ENCODE measurements at regions not wholly inside any gene's neighbourhood (a gene's known extent, or its start where the extent isn't known, plus 50 kb on each side); places are given as distances from the start of the nearest gene placed in this dataset.

- no peak for DNase-seq
- Histone ChIP-seq H3K23ac (ENCODE audit: low read length) (no peak overlapping the region), H2BK15ac (replicated peaks; ENCODE audit: low read depth) (no peak overlapping the region), H3K4me1 (ENCODE audit: control insufficient read depth, low read depth, low read length) (peaks cover 4% of the 10 kb centered on the region), H3K9ac (ENCODE audit: low read length) (no peak overlapping the region), H4K5ac (ENCODE audit: low read length) (no peak overlapping the region), H3K27me3 (ENCODE audit: insufficient read depth, low read length, poor library complexity) (no peaks in the 10 kb centered on the region), H3K56ac (ENCODE audit: low read length) (no peak overlapping the region), H2BK120ac (ENCODE audit: low read depth, low read length) (no peak overlapping the region), H2AK5ac (ENCODE audit: low read length) (no peak overlapping the region), H3K4ac (ENCODE audit: low read depth, low read length) (no peak overlapping the region), H3K36me3 (ENCODE audit: control insufficient read depth, insufficient read depth, low read length) (no peaks in the 10 kb centered on the region), H3K27ac (ENCODE audit: low read depth, low read length) (no peak overlapping the region), H3K79me2 (ENCODE audit: control insufficient read depth, insufficient read depth, low read length) (no peaks in the 10 kb centered on the region), H3K79me1 (ENCODE audit: low read length) (no peaks in the 10 kb centered on the region), H3K18ac (ENCODE audit: low read length) (no peak overlapping the region), H3K4me2 (ENCODE audit: low read length) (no peak overlapping the region), H4K8ac (ENCODE audit: low read depth, low read length) (no peak overlapping the region), H3K4me3 (ENCODE audit: low read length) (no peak overlapping the region), H2BK5ac (ENCODE audit: low read length) (no peak overlapping the region)
- no CpG with 5 or more reads among the region's 1 CpG for WGBS (ENCODE audit: extremely low coverage, insufficient coverage, low lambda C conversion rate)
These were observed 351.0 kb upstream of the MCTP2 start for GRCh38 chr15:93880358-93880757.

GRCh38 chr15:93870583-93870982 lies 360.8 kb upstream of the MCTP2 start:
- Histone ChIP-seq H3K4me3 (ENCODE audit: low read length) (no peak overlapping the region), H3K79me1 (ENCODE audit: low read length) (no peaks in the 10 kb centered on the region), H3K9ac (ENCODE audit: low read length) (no peak overlapping the region), H3K23ac (ENCODE audit: low read length) (no peak overlapping the region), H4K5ac (ENCODE audit: low read length) (no peak overlapping the region), H2AK5ac (ENCODE audit: low read length) (no peak overlapping the region), H3K27me3 (ENCODE audit: insufficient read depth, low read length, poor library complexity) (no peaks in the 10 kb centered on the region), H2BK15ac (replicated peaks; ENCODE audit: low read depth) (no peak overlapping the region), H3K4me2 (ENCODE audit: low read length) (no peak overlapping the region), H2BK5ac (ENCODE audit: low read length) (no peak overlapping the region), H3K4ac (ENCODE audit: low read depth, low read length) (no peak overlapping the region), H3K27ac (ENCODE audit: low read depth, low read length) (no peak overlapping the region), H3K79me2 (ENCODE audit: control insufficient read depth, insufficient read depth, low read length) (no peaks in the 10 kb centered on the region), H3K56ac (ENCODE audit: low read length) (no peak overlapping the region), H3K18ac (ENCODE audit: low read length) (no peak overlapping the region), H3K4me1 (ENCODE audit: control insufficient read depth, low read depth, low read length) (no peaks in the 10 kb centered on the region), H4K8ac (ENCODE audit: low read depth, low read length) (no peak overlapping the region), H3K36me3 (ENCODE audit: control insufficient read depth, insufficient read depth, low read length) (no peaks in the 10 kb centered on the region), H2BK120ac (ENCODE audit: low read depth, low read length) (no peak overlapping the region)
- no CpG with 5 or more reads among the region's 2 CpGs for WGBS (ENCODE audit: extremely low coverage, insufficient coverage, low lambda C conversion rate)
- no peak for DNase-seq

- H3K79me2 ChIP-seq (ENCODE audit: control insufficient read depth, insufficient read depth, low read length), result no peaks in the 10 kb centered on the region
- H3K4ac ChIP-seq (ENCODE audit: low read depth, low read length), result no peak overlapping the region
- H4K5ac ChIP-seq (ENCODE audit: low read length), result no peak overlapping the region
- H3K4me3 ChIP-seq (ENCODE audit: low read length), result no peak overlapping the region
- no peak overlapping the region for H2BK120ac ChIP-seq (ENCODE audit: low read depth, low read length)
- H2AK5ac ChIP-seq (ENCODE audit: low read length), result no peak overlapping the region
- no peak overlapping the region for H2BK15ac ChIP-seq (replicated peaks; ENCODE audit: low read depth)
- no CpG with 5 or more reads among the region's 1 CpG for WGBS (ENCODE audit: extremely low coverage, insufficient coverage, low lambda C conversion rate)
- no peaks in the 10 kb centered on the region for H3K27me3 ChIP-seq (ENCODE audit: insufficient read depth, low read length, poor library complexity)
- no peak for DNase-seq
- H3K27ac ChIP-seq (ENCODE audit: low read depth, low read length), result no peak overlapping the region
- H3K18ac ChIP-seq (ENCODE audit: low read length), result no peak overlapping the region
- no peak overlapping the region for H4K8ac ChIP-seq (ENCODE audit: low read depth, low read length)
- no peak overlapping the region for H2BK5ac ChIP-seq (ENCODE audit: low read length)
- no peaks in the 10 kb centered on the region for H3K36me3 ChIP-seq (ENCODE audit: control insufficient read depth, insufficient read depth, low read length)
- H3K23ac ChIP-seq (ENCODE audit: low read length), result no peak overlapping the region
- no peak overlapping the region for H3K56ac ChIP-seq (ENCODE audit: low read length)
- no peak overlapping the region for H3K4me2 ChIP-seq (ENCODE audit: low read length)
- H3K4me1 ChIP-seq (ENCODE audit: control insufficient read depth, low read depth, low read length), result no peaks in the 10 kb centered on the region
- no peak overlapping the region for H3K9ac ChIP-seq (ENCODE audit: low read length)
- no peaks in the 10 kb centered on the region for H3K79me1 ChIP-seq (ENCODE audit: low read length)
These were observed 364.4 kb upstream of the MCTP2 start for GRCh38 chr15:93866948-93867347.

- no peak overlapping the region for H3K27ac ChIP-seq (ENCODE audit: low read depth, low read length)
- DNase-seq, result no peak
- no peaks in the 10 kb centered on the region for H3K36me3 ChIP-seq (ENCODE audit: control insufficient read depth, insufficient read depth, low read length)
- no peak overlapping the region for H2BK5ac ChIP-seq (ENCODE audit: low read length)
- H3K4me3 ChIP-seq (ENCODE audit: low read length), result no peak overlapping the region
- H3K79me2 ChIP-seq (ENCODE audit: control insufficient read depth, insufficient read depth, low read length), result no peaks in the 10 kb centered on the region
- WGBS (ENCODE audit: extremely low coverage, insufficient coverage, low lambda C conversion rate), result no CpG with 5 or more reads among the region's 6 CpGs
- H3K4me1 ChIP-seq (ENCODE audit: control insufficient read depth, low read depth, low read length), result no peaks in the 10 kb centered on the region
- no peak overlapping the region for H3K18ac ChIP-seq (ENCODE audit: low read length)
- no peak overlapping the region for H3K4me2 ChIP-seq (ENCODE audit: low read length)
- no peak overlapping the region for H2AK5ac ChIP-seq (ENCODE audit: low read length)
- no peak overlapping the region for H4K8ac ChIP-seq (ENCODE audit: low read depth, low read length)
- H2BK15ac ChIP-seq (replicated peaks; ENCODE audit: low read depth), result no peak overlapping the region
- no peak overlapping the region for H3K9ac ChIP-seq (ENCODE audit: low read length)
- no peak overlapping the region for H3K23ac ChIP-seq (ENCODE audit: low read length)
- no peak overlapping the region for H2BK120ac ChIP-seq (ENCODE audit: low read depth, low read length)
- no peaks in the 10 kb centered on the region for H3K79me1 ChIP-seq (ENCODE audit: low read length)
- no peak overlapping the region for H4K5ac ChIP-seq (ENCODE audit: low read length)
- no peak overlapping the region for H3K56ac ChIP-seq (ENCODE audit: low read length)
- no peaks in the 10 kb centered on the region for H3K27me3 ChIP-seq (ENCODE audit: insufficient read depth, low read length, poor library complexity)
- H3K4ac ChIP-seq (ENCODE audit: low read depth, low read length), result no peak overlapping the region
These were observed 364.9 kb upstream of the MCTP2 start for GRCh38 chr15:93866476-93866875.

GRCh38 chr15:93865586-93865985 lies 365.8 kb upstream of the MCTP2 start:
- H3K23ac ChIP-seq (ENCODE audit: low read length), result no peak overlapping the region
- no peak overlapping the region for H3K4ac ChIP-seq (ENCODE audit: low read depth, low read length)
- no peaks in the 10 kb centered on the region for H3K79me2 ChIP-seq (ENCODE audit: control insufficient read depth, insufficient read depth, low read length)

GRCh38 chr15:93862791-93863190 lies 368.6 kb upstream of the MCTP2 start:
- Histone ChIP-seq H3K4ac (ENCODE audit: low read depth, low read length) (no peak overlapping the region), H4K5ac (ENCODE audit: low read length) (no peak overlapping the region), H3K36me3 (ENCODE audit: control insufficient read depth, insufficient read depth, low read length) (no peaks in the 10 kb centered on the region), H3K4me1 (ENCODE audit: control insufficient read depth, low read depth, low read length) (no peaks in the 10 kb centered on the region), H2AK5ac (ENCODE audit: low read length) (no peak overlapping the region), H3K27ac (ENCODE audit: low read depth, low read length) (no peak overlapping the region), H3K18ac (ENCODE audit: low read length) (no peak overlapping the region), H3K79me2 (ENCODE audit: control insufficient read depth, insufficient read depth, low read length) (no peaks in the 10 kb centered on the region), H3K23ac (ENCODE audit: low read length) (no peak overlapping the region), H2BK120ac (ENCODE audit: low read depth, low read length) (no peak overlapping the region), H3K4me2 (ENCODE audit: low read length) (no peak overlapping the region), H4K8ac (ENCODE audit: low read depth, low read length) (no peak overlapping the region), H3K9ac (ENCODE audit: low read length) (no peak overlapping the region), H3K27me3 (ENCODE audit: insufficient read depth, low read length, poor library complexity) (no peaks in the 10 kb centered on the region), H3K4me3 (ENCODE audit: low read length) (no peak overlapping the region), H3K56ac (ENCODE audit: low read length) (no peak overlapping the region), H2BK15ac (replicated peaks; ENCODE audit: low read depth) (no peak overlapping the region), H3K79me1 (ENCODE audit: low read length) (no peaks in the 10 kb centered on the region), H2BK5ac (ENCODE audit: low read length) (no peak overlapping the region)
- no peak for DNase-seq
- WGBS (ENCODE audit: extremely low coverage, insufficient coverage, low lambda C conversion rate), result no CpG with 5 or more reads among the region's 7 CpGs

More at GRCh38 chr15:93865586-93865985, 365.8 kb upstream of the MCTP2 start:
- no peaks in the 10 kb centered on the region for H3K36me3 ChIP-seq (ENCODE audit: control insufficient read depth, insufficient read depth, low read length)
- H4K8ac ChIP-seq (ENCODE audit: low read depth, low read length), result no peak overlapping the region
- WGBS (ENCODE audit: extremely low coverage, insufficient coverage, low lambda C conversion rate), result no CpG with 5 or more reads among the region's 4 CpGs
- H2BK120ac ChIP-seq (ENCODE audit: low read depth, low read length), result no peak overlapping the region
- no peak overlapping the region for H4K5ac ChIP-seq (ENCODE audit: low read length)
- no peak overlapping the region for H3K4me2 ChIP-seq (ENCODE audit: low read length)
- no peak overlapping the region for H3K27ac ChIP-seq (ENCODE audit: low read depth, low read length)
- H3K79me1 ChIP-seq (ENCODE audit: low read length), result no peaks in the 10 kb centered on the region
- no peak overlapping the region for H3K18ac ChIP-seq (ENCODE audit: low read length)
- H3K4me3 ChIP-seq (ENCODE audit: low read length), result no peak overlapping the region
- no peak for DNase-seq
- H3K56ac ChIP-seq (ENCODE audit: low read length), result no peak overlapping the region
- no peak overlapping the region for H3K9ac ChIP-seq (ENCODE audit: low read length)
- H2AK5ac ChIP-seq (ENCODE audit: low read length), result no peak overlapping the region
- no peaks in the 10 kb centered on the region for H3K27me3 ChIP-seq (ENCODE audit: insufficient read depth, low read length, poor library complexity)
- H3K4me1 ChIP-seq (ENCODE audit: control insufficient read depth, low read depth, low read length), result no peaks in the 10 kb centered on the region
- no peak overlapping the region for H2BK15ac ChIP-seq (replicated peaks; ENCODE audit: low read depth)
- H2BK5ac ChIP-seq (ENCODE audit: low read length), result no peak overlapping the region
